Fibroblast of pulmonary artery (primary cell): ENCODE measurements at regions not wholly inside any gene's neighbourhood (a gene's known extent, or its start where the extent isn't known, plus 50 kb on each side); places are given as distances from the start of the nearest gene placed in this dataset.

ENCODE experiments used
- DNase-seq: peaks from one replicate; pipeline ENCODE4 v3.0.0-alpha.2; 2010; ENCODE audit warnings: low read depth
- H3K4me3 ChIP-seq: replicated peaks from 2 replicates; pipeline ENCODE4 v1.5.1; 2011; ENCODE audit warnings: low read depth, mild to moderate bottlenecking, control low read depth, low read length, moderate library complexity
- CTCF ChIP-seq: IDR thresholded peaks from 2 replicates; pipeline ENCODE4 v1.5.1; 2011; ENCODE audit warnings: mild to moderate bottlenecking, control low read depth, low read length, inconsistent platforms; ENCODE audit errors: missing control alignments

GRCh38 chr4:183832776-183833450, 72.2 kb upstream of the STOX2 start:
- TF ChIP-seq CTCF = no peak
- DNase-seq = no peak
- no peak overlapping the region for H3K4me3 ChIP-seq

GRCh38 chr4:183834252-183834651, 70.9 kb upstream of the STOX2 start:
- DNase-seq = no peak
- no peak for TF ChIP-seq CTCF
- H3K4me3 ChIP-seq = no peak overlapping the region

GRCh38 chr4:183837222-183837621, 67.9 kb upstream of the STOX2 start:
- TF ChIP-seq CTCF = no peak
- no peak for DNase-seq
- no peak overlapping the region for H3K4me3 ChIP-seq

GRCh38 chr4:183838987-183839712, 66.0 kb upstream of the STOX2 start:
- H3K4me3 ChIP-seq = no peak overlapping the region
- DNase-seq = peak; percentile 31
- TF ChIP-seq CTCF = no peak

GRCh38 chr4:183840311-183840710, 64.8 kb upstream of the STOX2 start:
- no peak overlapping the region for H3K4me3 ChIP-seq
- TF ChIP-seq CTCF = peak; percentile 88
- DNase-seq = peak; percentile 86

GRCh38 chr4:183841001-183841400, 64.1 kb upstream of the STOX2 start:
- DNase-seq = no peak
- H3K4me3 ChIP-seq = no peak overlapping the region
- TF ChIP-seq CTCF = no peak
